HG03060 (cell line): ENCODE measurements at regions not wholly inside any gene's neighbourhood (a gene's known extent, or its start where the extent isn't known, plus 50 kb on each side); places are given as distances from the start of the nearest gene placed in this dataset.

Experiments
- ATAC-seq: cut with Tn5 transposase; IDR thresholded peaks from one replicate; pipeline ENCODE4 v1.9.1; 2021; ENCODE audit warnings: low read depth, moderate number of reproducible peaks; ENCODE audit not compliant: unreplicated experiment

- ATAC-seq: no peak
Observed at GRCh38 chr3:132183811-132184210, 133.4 kb upstream of the ACP3 start.

DNA sequence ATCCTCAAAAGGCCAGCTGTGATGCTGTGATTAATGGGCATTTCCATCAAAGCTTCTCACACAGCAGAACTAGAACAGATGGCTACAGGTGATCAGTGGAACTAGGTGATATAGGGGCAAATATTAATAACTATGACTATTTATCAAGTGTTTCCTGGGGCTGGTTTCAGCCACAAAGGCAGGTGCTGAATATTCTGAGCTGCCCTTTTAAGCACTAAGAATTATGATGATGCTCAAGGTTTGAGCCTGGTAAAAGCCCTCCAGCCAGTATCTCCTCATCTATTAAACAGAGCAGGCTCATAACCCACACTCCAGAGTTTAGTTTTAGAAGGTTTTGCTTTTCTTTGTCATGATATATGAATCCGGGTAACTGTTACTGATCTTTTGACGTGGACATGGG is 129.5 kb upstream of the ACP3 start:
- no peak for ATAC-seq

DNA sequence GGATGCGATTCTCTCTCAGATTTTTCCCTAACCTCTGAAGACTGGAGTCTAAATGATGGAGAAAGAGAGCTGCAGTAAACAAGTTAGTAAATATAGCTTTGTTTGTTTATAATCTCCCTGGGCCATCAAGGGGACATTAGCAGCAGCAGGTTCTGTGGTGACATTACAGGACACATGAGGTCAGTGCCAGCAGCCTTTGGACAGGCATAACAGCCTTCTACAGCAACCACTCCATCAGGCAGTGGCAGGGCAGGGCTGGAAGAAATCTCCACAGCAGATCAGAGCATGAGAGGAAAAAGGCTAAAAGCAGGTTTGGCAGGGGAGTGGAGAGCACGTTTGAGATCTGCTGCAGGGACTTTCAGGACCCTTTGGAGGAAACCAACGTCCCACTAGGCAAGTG is 127.6 kb upstream of the ACP3 start:
- ATAC-seq: no peak

DNA sequence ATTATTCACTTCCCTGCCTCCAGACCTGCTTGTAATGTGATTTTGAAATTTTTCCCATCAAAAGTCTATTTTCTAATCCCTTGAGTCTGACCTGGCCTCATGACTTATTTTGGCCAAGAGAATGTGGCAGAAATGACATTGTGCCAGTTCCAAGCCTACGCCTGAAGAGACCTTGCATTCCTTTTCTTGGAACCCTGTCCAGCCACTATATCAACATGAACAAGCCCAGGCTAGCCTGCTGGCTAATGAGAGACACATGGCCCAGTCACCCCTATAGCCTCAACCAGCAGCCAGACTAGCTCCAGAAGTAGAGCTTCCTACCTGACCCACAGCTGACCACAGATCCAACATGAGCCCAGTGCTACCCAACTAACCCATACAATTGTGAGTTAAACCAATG is 121.1 kb upstream of the ACP3 start:
- no peak for ATAC-seq

DNA sequence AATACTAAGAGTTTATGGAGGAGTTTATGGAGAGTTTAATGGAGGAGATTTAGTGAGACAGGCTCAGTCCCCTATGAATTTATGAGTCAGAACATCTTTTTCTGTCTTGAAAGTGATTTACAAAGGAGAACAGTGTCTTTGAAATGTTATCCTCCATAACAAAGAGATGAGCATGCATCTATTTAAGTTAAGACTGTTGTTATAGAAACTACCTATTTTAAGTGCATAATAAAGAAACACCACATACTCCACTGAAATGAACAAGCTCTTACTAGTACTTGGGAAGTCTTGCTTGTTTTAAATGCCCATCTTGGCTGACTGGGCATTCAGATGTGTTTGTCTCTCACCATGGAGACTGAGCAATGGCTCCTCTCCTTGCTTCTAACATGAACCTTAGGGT is 118.7 kb upstream of the ACP3 start:
- ATAC-seq: no peak

DNA sequence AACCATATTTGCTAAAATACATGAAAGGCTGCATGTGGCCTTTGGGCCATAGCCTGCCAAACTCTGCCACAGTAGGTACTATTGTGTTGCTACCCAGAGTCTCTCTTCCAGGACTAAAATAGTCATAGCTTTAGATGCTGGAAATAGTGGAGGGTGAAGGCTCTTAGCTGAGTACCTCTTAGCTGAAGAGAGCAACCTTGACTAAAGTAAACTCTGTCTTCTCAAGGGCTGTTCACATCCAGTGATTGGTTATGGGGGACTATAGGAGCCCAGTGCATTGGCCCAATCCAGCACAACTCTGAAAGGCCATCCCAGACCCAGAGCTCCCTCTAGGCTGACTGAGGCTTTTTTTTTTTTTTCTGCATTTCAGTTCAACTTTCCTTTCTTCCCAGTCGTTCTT is 117.8 kb upstream of the ACP3 start:
- ATAC-seq: no peak

- no peak for ATAC-seq
Observed at GRCh38 chr3:132202586-132202985, 114.6 kb upstream of the ACP3 start.

DNA sequence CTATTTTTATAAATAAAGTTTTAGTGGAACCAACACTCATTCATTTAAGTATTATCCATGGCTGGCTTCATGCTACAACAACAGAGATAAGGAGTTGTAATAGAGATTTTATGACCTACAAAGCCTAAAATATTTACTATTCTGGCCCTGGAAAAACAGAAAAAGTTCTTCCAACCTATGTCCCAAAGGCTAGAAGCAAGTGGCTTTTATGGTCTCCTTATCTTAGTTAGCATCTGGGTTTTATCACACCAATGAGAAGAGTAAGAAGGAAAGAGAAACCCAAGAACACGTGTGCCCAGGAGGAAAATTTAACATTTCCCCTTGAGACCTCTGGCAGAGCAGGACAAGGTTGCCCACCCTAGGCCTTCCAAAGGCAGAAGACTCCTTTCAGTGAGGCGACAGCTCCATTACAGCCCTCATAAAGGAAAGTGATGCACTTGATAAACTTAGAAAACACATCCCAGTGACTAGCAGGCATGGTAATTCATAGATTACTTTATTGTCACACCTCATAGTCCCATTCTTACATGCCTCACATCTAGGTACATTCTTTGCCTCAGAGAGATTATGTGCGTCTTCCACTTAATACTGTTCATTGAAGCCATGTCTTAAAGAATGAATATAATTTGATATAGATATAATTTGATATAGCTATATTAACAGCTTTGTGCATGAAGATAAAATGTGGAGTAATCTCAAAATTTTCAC is 113.2 kb upstream of the ACP3 start:
- ATAC-seq: no peak

DNA sequence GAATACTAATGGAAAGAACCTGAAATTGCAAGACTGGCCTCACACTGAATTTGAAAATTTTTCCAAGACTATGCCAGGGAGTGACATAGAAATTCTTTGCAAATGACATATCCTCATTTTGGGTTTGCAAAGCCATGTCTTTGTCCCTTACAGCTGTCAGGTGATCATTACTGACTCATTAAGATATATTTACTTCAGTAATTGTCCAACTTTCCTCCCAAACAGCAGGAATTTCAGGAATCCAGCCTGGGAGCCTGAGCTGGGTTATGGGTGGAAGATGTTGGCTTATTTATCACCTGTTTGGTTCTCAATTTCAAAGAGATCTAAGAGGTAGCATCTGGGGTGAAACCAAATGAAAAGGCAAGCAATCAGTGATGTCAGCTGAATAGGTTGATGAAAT is 111.6 kb upstream of the ACP3 start:
- ATAC-seq: no peak

GRCh38 chr3:132209855-132210254 is 107.4 kb upstream of the ACP3 start:
- no peak for ATAC-seq

GRCh38 chr3:132210476-132211346 is 106.5 kb upstream of the ACP3 start:
- peak; percentile 47 for ATAC-seq

DNA sequence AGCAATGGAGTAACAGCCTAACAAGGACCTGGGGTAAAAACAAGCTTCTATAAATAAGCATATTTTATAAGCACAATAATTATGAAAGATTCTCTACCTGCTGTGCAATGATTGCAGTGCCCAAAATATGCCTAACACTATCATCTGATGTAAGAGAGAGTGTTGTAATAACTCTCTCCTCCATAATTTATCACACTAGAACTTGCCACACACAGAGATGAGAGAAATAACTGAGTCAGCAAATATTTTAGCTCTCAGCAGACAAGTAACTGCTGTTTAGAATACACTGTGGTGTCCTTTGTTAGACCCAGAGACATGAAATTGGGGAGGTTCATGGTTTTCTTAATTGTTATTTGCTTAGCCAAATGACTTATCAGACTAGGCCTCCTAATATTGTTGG is 105.3 kb upstream of the ACP3 start:
- ATAC-seq: no peak

- ATAC-seq: no peak
Observed at GRCh38 chr3:132218817-132219755, 98.1 kb upstream of the ACP3 start.

DNA sequence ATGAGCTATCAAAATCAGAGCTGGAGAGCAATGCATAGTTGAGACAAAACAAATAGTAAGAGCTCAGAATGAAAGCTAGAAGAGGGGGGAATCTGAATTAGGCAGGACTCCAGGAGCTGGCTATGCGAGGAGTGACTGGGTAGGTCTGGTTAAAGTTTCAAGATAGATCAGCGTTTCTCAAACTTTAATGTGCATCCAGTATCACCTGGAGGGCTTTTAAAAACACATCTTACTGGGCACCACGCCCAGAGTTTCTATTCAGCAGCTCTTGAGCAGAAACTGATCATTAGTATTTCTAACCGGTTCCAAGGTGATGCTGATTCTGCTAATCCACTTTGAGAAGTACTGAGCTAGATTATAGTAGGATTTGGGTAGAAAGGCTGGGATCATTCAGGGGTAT is 96.2 kb upstream of the ACP3 start:
- no peak for ATAC-seq

DNA sequence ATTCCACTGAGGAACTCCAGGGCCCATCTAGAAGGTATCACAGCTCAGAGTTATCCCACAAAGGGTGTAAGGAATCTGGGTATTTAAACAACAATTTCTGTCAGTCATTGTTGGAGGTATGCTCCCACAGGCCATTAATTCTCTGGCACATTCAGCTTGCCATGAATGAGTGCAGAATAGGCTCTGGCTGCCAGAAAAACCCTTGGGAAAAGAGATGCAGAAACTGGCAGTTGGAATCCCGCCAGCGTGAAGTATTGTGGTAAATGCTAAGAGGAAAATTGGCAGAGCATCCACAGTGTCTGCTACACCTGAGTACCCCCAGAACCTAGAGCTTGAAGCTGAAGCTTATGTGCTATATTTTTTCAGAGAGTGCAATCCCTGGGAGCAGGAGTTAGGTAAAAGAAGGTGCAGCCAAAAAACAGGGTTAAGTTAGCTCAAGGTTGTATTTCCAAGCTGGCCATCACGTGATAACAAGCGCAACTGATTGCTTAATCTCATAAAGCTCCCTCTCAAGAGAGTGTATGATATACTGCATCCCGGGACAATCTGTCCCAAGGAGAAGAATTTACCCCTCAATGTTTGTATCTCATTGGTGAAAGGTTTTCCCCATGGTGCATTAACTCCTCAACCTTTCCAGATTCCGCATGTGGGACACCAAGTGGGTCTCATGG is 94.2 kb upstream of the ACP3 start:
- no peak for ATAC-seq

- ATAC-seq: no peak
Observed at GRCh38 chr3:132225664-132226063, 91.5 kb upstream of the ACP3 start.

GRCh38 chr3:132228923-132229322 is 88.3 kb upstream of the ACP3 start:
- ATAC-seq: no peak

DNA sequence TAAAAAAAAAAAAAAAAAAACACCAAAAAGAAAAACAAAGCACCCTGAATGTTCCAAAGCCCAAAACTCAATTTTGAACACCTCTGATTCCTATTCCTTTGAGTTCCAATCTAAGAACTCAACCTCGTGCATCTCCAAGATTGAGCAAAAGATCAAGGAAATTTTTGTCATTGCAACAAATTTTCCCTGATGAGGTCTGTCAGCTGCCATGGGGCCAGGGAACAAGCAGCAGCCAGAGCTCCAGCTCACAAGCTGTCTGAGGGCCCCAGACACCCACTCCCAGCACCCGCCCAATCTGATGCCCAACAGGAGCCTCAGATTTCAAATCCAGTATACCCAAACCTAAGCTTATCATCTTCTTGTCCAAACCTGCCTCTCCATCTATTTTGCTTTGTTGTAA is 87.6 kb upstream of the ACP3 start:
- ATAC-seq: no peak

- no peak for ATAC-seq
Observed at GRCh38 chr3:132230156-132231000, 86.8 kb upstream of the ACP3 start.

DNA sequence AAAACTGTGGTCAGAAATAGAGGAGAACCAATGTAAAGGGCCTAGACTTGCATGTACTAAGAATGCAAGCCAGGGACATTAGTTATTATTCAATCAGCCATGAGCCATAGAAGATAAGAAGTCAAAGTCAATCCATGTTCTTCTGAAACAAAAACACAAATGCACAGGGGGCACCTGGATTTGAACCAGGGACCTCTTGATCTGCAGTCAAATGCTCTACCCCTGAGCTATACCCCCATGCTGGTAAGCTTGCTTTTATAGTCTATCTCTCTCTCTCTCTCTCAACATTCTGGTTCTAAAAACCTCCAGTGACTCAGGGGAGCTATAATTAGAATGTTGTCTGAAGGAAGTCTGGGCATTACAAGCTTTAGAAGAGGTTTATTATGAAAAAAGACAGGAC is 85.6 kb upstream of the ACP3 start:
- ATAC-seq: no peak
